ENCODE measurements at regions not wholly inside any gene's neighbourhood (a gene's known extent, or its start where the extent isn't known, plus 50 kb on each side); places are given as distances from the start of the nearest gene placed in this dataset.

- peak; percentile 52 for DNase-seq (ENCODE audit: low read depth)
- H3K4me3 ChIP-seq (ENCODE audit: low read length): no peak overlapping the region
- TF ChIP-seq, protein P1, sequence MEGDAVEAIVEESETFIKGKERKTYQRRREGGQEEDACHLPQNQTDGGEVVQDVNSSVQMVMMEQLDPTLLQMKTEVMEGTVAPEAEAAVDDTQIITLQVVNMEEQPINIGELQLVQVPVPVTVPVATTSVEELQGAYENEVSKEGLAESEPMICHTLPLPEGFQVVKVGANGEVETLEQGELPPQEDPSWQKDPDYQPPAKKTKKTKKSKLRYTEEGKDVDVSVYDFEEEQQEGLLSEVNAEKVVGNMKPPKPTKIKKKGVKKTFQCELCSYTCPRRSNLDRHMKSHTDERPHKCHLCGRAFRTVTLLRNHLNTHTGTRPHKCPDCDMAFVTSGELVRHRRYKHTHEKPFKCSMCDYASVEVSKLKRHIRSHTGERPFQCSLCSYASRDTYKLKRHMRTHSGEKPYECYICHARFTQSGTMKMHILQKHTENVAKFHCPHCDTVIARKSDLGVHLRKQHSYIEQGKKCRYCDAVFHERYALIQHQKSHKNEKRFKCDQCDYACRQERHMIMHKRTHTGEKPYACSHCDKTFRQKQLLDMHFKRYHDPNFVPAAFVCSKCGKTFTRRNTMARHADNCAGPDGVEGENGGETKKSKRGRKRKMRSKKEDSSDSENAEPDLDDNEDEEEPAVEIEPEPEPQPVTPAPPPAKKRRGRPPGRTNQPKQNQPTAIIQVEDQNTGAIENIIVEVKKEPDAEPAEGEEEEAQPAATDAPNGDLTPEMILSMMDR (IDR thresholded peaks at IDR 0.05; ENCODE audit: insufficient read depth, low read depth, low read length, missing control alignments): no peak
Measured at GRCh38 chr17:71361656-71362450, 759.0 kb upstream of the SOX9 start.

DNA sequence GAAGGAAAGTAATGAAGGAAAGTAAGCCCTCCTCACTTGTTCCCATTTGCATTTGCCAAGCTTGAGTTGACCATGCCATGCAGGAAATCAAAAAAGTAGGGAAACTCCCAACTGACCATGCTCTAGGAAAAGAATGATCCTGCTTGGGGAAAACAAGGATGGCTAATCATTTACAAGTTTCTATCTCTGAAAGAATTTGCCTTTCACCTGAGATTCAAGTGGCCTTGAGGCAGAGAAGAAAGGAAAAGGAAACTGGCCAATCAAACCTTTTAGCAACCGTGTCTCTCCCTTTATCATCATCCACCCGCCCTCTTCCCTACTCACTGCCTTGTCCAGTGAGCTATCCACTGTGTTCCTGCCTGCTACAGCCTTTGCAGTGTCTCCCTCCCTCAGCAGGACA lies 757.2 kb upstream of the SOX9 start:
- no peak overlapping the region for H3K4me3 ChIP-seq (ENCODE audit: low read length)
- TF ChIP-seq, protein P1 (IDR thresholded peaks at IDR 0.05; ENCODE audit: insufficient read depth, low read depth, low read length, missing control alignments): no peak
- no peak for DNase-seq (ENCODE audit: low read depth)

DNA sequence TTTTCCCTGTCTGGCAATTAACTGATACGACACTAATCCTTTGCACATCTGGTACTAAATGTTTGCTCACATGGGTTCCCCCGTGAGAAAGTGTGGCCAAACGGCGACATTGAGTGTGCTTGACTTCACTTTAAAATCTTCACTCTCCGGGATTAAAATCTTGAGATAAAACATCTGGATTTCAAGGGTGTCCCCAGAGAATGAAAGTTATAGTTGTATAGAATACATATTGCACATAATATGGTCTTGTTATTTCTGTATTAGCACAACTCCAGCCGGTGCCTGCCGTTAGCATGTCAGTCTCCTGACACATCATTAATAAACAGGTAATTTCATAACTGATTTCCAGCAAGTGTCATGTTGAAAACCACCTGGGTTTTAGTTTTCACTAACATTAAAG lies 749.0 kb upstream of the SOX9 start:
- H3K4me3 ChIP-seq (ENCODE audit: low read length): no peak overlapping the region
- DNase-seq (ENCODE audit: low read depth): no peak
- TF ChIP-seq, protein P1 (IDR thresholded peaks at IDR 0.05; ENCODE audit: insufficient read depth, low read depth, low read length, missing control alignments): no peak

GRCh38 chr17:71375948-71376347 lies 744.9 kb upstream of the SOX9 start:
- DNase-seq (ENCODE audit: low read depth): no peak
- TF ChIP-seq, protein P1 (IDR thresholded peaks at IDR 0.05; ENCODE audit: insufficient read depth, low read depth, low read length, missing control alignments): no peak
- no peak overlapping the region for H3K4me3 ChIP-seq (ENCODE audit: low read length)

- TF ChIP-seq, protein P1 (IDR thresholded peaks at IDR 0.05; ENCODE audit: insufficient read depth, low read depth, low read length, missing control alignments): no peak
- H3K4me3 ChIP-seq (ENCODE audit: low read length): no peak overlapping the region
- DNase-seq (ENCODE audit: low read depth): no peak
Measured at GRCh38 chr17:71376933-71377332, 743.9 kb upstream of the SOX9 start.

GRCh38 chr17:71378036-71378435 lies 742.8 kb upstream of the SOX9 start:
- DNase-seq (ENCODE audit: low read depth): no peak
- H3K4me3 ChIP-seq (ENCODE audit: low read length): no peak overlapping the region
- TF ChIP-seq, protein P1 (IDR thresholded peaks at IDR 0.05; ENCODE audit: insufficient read depth, low read depth, low read length, missing control alignments): no peak

GRCh38 chr17:71378741-71379140 lies 742.1 kb upstream of the SOX9 start:
- H3K4me3 ChIP-seq (ENCODE audit: low read length): no peak overlapping the region
- DNase-seq (ENCODE audit: low read depth): no peak
- TF ChIP-seq, protein P1 (IDR thresholded peaks at IDR 0.05; ENCODE audit: insufficient read depth, low read depth, low read length, missing control alignments): no peak
